Astrocyte (in vitro differentiated cells and primary cell): ENCODE measurements at regions not wholly inside any gene's neighbourhood (a gene's known extent, or its start where the extent isn't known, plus 50 kb on each side); places are given as distances from the start of the nearest gene placed in this dataset.
"Not testable (repeated sequence)": the region's sequence is repeated elsewhere in the genome, so short reads cannot be mapped to it uniquely, and the experiment has no call there.

Experiments
- DNase-seq: peaks from one replicate; pipeline ENCODE4 v3.0.0-alpha.2; 2010; ENCODE audit warnings: low read depth
- FAIRE-seq: peaks from 2 replicates; lab custom pipeline; 2011; peaks lifted over from hg19 to GRCh38; lab: Jason Lieb, UNC
- H2AFZ ChIP-seq: 2 replicates; pipeline ENCODE4 v1.6.0; 2012; ENCODE audit warnings: low read depth, low read length, inconsistent platforms
- H3K27ac ChIP-seq: 2 replicates; pipeline ENCODE4 v1.5.1; 2011; ENCODE audit warnings: low read depth, low read length, inconsistent platforms
- H3K27me3 ChIP-seq: 2 replicates; pipeline ENCODE4 v1.6.0; 2011; ENCODE audit warnings: low read length, inconsistent platforms; ENCODE audit not compliant: insufficient read depth
- H3K36me3 ChIP-seq: 2 replicates; pipeline ENCODE4 v1.5.1; 2011; ENCODE audit warnings: low read length, inconsistent platforms; ENCODE audit not compliant: insufficient read depth
- H3K4me1 ChIP-seq: 2 replicates; pipeline ENCODE4 v1.5.1; 2011; ENCODE audit warnings: low read length, inconsistent platforms; ENCODE audit not compliant: insufficient read depth
- H3K4me2 ChIP-seq: 2 replicates; pipeline ENCODE4 v1.6.0; 2012; ENCODE audit warnings: low read length, inconsistent platforms
- H3K4me3 ChIP-seq: 2 replicates; pipeline ENCODE4 v1.5.1; 2011; ENCODE audit warnings: low read depth, mild to moderate bottlenecking, low read length, inconsistent platforms; ENCODE audit not compliant: insufficient read depth
- H3K79me2 ChIP-seq: 2 replicates; pipeline ENCODE4 v1.6.0; 2012; ENCODE audit warnings: mild to moderate bottlenecking, low read length, inconsistent platforms; ENCODE audit not compliant: insufficient read depth
- H3K9ac ChIP-seq: 2 replicates; pipeline ENCODE4 v1.6.0; 2012; ENCODE audit warnings: mild to moderate bottlenecking, low read length, inconsistent platforms
- H3K9me3 ChIP-seq: 2 replicates; pipeline ENCODE4 v1.5.1; 2012; ENCODE audit warnings: low read depth, mild to moderate bottlenecking, low read length, inconsistent platforms; ENCODE audit not compliant: insufficient read depth
- H4K20me1 ChIP-seq: 2 replicates; pipeline ENCODE4 v1.6.0; 2012; ENCODE audit warnings: low read length, inconsistent platforms; ENCODE audit not compliant: insufficient read depth
- H3K27ac Mint-ChIP-seq: one replicate; pipeline ENCODE4 v1.8.0; 2021; ENCODE audit warnings: mild to moderate bottlenecking, mixed read lengths; ENCODE audit not compliant: unreplicated experiment
- H3K27me3 Mint-ChIP-seq: one replicate; pipeline ENCODE4 v1.8.0; 2021; ENCODE audit warnings: low read depth, mixed read lengths; ENCODE audit not compliant: unreplicated experiment
- H3K36me3 Mint-ChIP-seq: one replicate; pipeline ENCODE4 v1.8.0; 2021; ENCODE audit warnings: low read depth, mixed read lengths; ENCODE audit not compliant: unreplicated experiment
- H3K4me1 Mint-ChIP-seq: one replicate; pipeline ENCODE4 v1.8.0; 2021; ENCODE audit warnings: low read depth, mixed read lengths; ENCODE audit not compliant: unreplicated experiment
- H3K4me3 Mint-ChIP-seq: one replicate; pipeline ENCODE4 v1.8.0; 2021; ENCODE audit warnings: mild to moderate bottlenecking, moderate library complexity, mixed read lengths; ENCODE audit not compliant: unreplicated experiment
- H3K9me3 Mint-ChIP-seq: one replicate; pipeline ENCODE4 v1.8.0; 2021; ENCODE audit warnings: mild to moderate bottlenecking, mixed read lengths; ENCODE audit not compliant: unreplicated experiment
- EZH2 ChIP-seq: IDR thresholded peaks from 2 replicates; pipeline ENCODE4 v1.6.1; 2012; ENCODE audit warnings: mild to moderate bottlenecking, low read length, inconsistent platforms; ENCODE audit not compliant: insufficient read depth
- TF ChIP-seq, protein P1 (sequence below): IDR thresholded peaks from 2 replicates; pipeline ENCODE4 v1.5.1; 2011; ENCODE audit warnings: low read depth, mild to moderate bottlenecking, inconsistent platforms, low read length, moderate library complexity; ENCODE audit not compliant: insufficient read depth

DNA sequence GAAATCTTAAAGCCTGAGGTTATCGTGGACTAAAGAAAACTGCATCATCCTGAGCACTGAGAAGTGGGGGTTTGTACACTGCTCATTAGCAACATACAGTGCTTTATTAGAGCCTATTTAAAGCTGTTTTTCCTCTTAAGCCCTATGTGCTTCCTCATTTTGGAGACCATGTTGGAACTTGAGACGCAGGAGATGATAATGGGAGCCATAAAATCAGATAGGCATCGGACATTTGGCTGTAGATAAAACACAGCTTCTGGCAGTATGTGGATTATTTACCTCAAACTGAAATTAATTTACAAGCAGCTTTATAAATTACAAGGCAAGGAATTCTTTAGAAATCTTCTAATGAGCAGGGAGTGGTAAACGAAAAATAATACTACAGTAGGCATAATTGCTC, 147.7 kb upstream of the IVNS1ABP start:
- no peaks in the 10 kb centered on the region for H3K36me3 Mint-ChIP-seq
- Histone ChIP-seq H2AFZ (no peak overlapping the region), H3K79me2 (no peaks in the 10 kb centered on the region), H3K36me3 (no peaks in the 10 kb centered on the region), H3K9ac (no peak overlapping the region), H3K27me3 (no peaks in the 10 kb centered on the region), H4K20me1 (no peaks in the 10 kb centered on the region), H3K27ac (no peak overlapping the region), H3K4me3 (no peak overlapping the region), H3K4me1 (no peaks in the 10 kb centered on the region), H3K9me3 (no peaks in the 10 kb centered on the region), H3K4me2 (no peak overlapping the region)
- H3K4me1 Mint-ChIP-seq = peaks cover 4% of the 10 kb centered on the region
- H3K4me3 Mint-ChIP-seq = no peak overlapping the region
- peaks cover 6% of the 10 kb centered on the region for H3K9me3 Mint-ChIP-seq
- peaks cover 5% of the 10 kb centered on the region for H3K27me3 Mint-ChIP-seq
- TF ChIP-seq EZH2 = no peak
- TF ChIP-seq, protein P1, sequence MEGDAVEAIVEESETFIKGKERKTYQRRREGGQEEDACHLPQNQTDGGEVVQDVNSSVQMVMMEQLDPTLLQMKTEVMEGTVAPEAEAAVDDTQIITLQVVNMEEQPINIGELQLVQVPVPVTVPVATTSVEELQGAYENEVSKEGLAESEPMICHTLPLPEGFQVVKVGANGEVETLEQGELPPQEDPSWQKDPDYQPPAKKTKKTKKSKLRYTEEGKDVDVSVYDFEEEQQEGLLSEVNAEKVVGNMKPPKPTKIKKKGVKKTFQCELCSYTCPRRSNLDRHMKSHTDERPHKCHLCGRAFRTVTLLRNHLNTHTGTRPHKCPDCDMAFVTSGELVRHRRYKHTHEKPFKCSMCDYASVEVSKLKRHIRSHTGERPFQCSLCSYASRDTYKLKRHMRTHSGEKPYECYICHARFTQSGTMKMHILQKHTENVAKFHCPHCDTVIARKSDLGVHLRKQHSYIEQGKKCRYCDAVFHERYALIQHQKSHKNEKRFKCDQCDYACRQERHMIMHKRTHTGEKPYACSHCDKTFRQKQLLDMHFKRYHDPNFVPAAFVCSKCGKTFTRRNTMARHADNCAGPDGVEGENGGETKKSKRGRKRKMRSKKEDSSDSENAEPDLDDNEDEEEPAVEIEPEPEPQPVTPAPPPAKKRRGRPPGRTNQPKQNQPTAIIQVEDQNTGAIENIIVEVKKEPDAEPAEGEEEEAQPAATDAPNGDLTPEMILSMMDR = no peak
- FAIRE-seq (no peak), DNase-seq (no peak)
- no peak overlapping the region for H3K27ac Mint-ChIP-seq

DNA sequence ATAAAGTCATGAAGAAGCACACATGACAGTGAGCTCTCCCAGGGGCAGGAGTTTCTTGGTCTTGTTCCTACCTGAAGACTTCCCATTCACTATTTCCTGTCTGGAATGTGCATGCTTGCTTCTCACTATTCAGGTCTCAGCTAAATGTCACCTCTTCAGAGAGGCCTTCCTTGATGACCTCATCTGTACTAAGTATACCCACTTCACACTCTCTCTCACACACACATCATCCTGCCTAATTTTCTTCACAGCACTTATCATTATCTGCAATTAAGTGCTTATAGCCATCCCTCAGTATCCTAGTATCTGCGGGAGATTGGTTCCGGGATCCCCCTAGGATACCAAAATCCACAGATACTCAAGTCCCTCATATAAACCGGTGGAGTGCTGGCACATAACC, 146.4 kb upstream of the IVNS1ABP start:
- FAIRE-seq = no peak
- peaks cover 10% of the 10 kb centered on the region for H3K9me3 Mint-ChIP-seq

DNA sequence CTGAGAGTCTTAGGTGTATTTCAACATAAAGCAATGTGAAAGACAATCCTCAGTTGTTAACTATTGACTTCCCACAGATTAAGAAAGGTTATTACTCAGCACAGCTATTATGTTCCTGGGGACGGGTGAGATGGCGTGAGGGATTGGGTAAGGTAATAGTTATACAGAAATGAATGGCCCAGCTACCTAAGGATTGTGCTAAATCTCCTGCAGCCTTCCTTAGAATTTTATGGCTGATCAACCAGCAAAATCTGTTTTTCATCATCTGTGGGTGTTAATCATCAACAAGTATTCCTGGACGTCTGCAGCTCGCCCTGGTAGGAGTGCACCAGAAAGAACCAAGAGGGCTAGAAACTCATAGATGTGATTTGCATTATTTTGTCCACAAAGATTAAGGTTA, 146.0 kb upstream of the IVNS1ABP start:
- no peaks in the 10 kb centered on the region for H3K36me3 Mint-ChIP-seq

More for the DNA sequence above, 146.4 kb upstream of the IVNS1ABP start:
- H3K27me3 ChIP-seq = no peaks in the 10 kb centered on the region
- no peaks in the 10 kb centered on the region for H3K9me3 ChIP-seq
- no peak overlapping the region for H3K4me3 ChIP-seq
- no peaks in the 10 kb centered on the region for H4K20me1 ChIP-seq
- H3K27me3 Mint-ChIP-seq = peaks cover 5% of the 10 kb centered on the region
- no peaks in the 10 kb centered on the region for H3K4me1 ChIP-seq
- TF ChIP-seq, protein P1 = no peak
- TF ChIP-seq EZH2 = no peak
- H3K36me3 Mint-ChIP-seq = no peaks in the 10 kb centered on the region
- H2AFZ ChIP-seq = no peak overlapping the region
- no peak overlapping the region for H3K9ac ChIP-seq
- no peak overlapping the region for H3K4me3 Mint-ChIP-seq
- H3K27ac Mint-ChIP-seq = no peak overlapping the region
- H3K27ac ChIP-seq = no peak overlapping the region
- H3K36me3 ChIP-seq = no peaks in the 10 kb centered on the region
- no peaks in the 10 kb centered on the region for H3K79me2 ChIP-seq
- no peak overlapping the region for H3K4me2 ChIP-seq
- DNase-seq = no peak
- H3K4me1 Mint-ChIP-seq = peaks cover 4% of the 10 kb centered on the region

DNA sequence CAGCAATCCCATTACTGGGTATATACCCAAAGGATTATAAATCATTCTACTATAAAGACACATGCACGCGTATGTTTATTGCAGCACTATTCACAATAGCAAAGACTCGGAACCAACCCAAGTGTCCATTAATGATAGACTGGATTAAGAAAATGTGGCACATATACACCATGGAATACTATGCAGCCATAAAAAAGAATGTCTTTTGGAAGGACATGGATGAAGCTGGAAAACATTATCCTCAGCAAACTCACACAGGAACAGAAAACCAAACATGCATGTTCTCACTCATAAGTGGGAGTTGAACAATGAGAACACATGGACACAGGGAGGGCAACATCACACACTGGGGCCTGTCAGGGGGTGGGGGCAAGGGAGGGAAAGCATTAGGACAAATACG, 143.7 kb upstream of the IVNS1ABP start:
- not testable (repeated sequence) for H2AFZ ChIP-seq, H3K27ac Mint-ChIP-seq, H3K79me2 ChIP-seq, H3K4me1 Mint-ChIP-seq, H3K4me3 Mint-ChIP-seq, H3K27me3 ChIP-seq, H3K4me3 ChIP-seq, DNase-seq, H4K20me1 ChIP-seq, H3K27me3 Mint-ChIP-seq, FAIRE-seq, H3K4me1 ChIP-seq, H3K36me3 Mint-ChIP-seq, H3K27ac ChIP-seq, H3K9ac ChIP-seq, H3K4me2 ChIP-seq, H3K9me3 ChIP-seq, H3K36me3 ChIP-seq
- H3K9me3 Mint-ChIP-seq = peaks cover 10% of the 10 kb centered on the region

More for the DNA sequence above, 146.0 kb upstream of the IVNS1ABP start:
- no peak overlapping the region for H2AFZ ChIP-seq
- no peaks in the 10 kb centered on the region for H4K20me1 ChIP-seq
- no peaks in the 10 kb centered on the region for H3K9me3 ChIP-seq
- Mint-ChIP-seq H3K27me3 (peaks cover 5% of the 10 kb centered on the region), H3K4me1 (peaks cover 4% of the 10 kb centered on the region), H3K27ac (no peak overlapping the region), H3K4me3 (no peak overlapping the region), H3K9me3 (peaks cover 10% of the 10 kb centered on the region)
- H3K9ac ChIP-seq = no peak overlapping the region
- no peaks in the 10 kb centered on the region for H3K27me3 ChIP-seq
- H3K4me2 ChIP-seq = no peak overlapping the region
- no peak overlapping the region for H3K4me3 ChIP-seq
- H3K4me1 ChIP-seq = no peaks in the 10 kb centered on the region
- H3K36me3 ChIP-seq = no peaks in the 10 kb centered on the region
- no peak for TF ChIP-seq EZH2
- TF ChIP-seq, protein P1 = no peak
- H3K79me2 ChIP-seq = no peaks in the 10 kb centered on the region
- H3K27ac ChIP-seq = no peak overlapping the region
- DNase-seq (no peak), FAIRE-seq (no peak)
